Hippocampal formation (tissue), 2 donors: ENCODE measurements at regions not wholly inside any gene's neighbourhood (a gene's known extent, or its start where the extent isn't known, plus 50 kb on each side); places are given as distances from the start of the nearest gene placed in this dataset.
"Not testable (repeated sequence)": the region's sequence is repeated elsewhere in the genome, so short reads cannot be mapped to it uniquely, and the experiment has no call there.

Experiments
- DNase-seq, 2 donors: peaks; one replicate each; lab custom pipeline; 2025; lab: John Stamatoyannopoulos, UW

GRCh38 chr1:73475316-73475870 is 722.6 kb downstream of the LRRIQ3 start:
- no peak for DNase-seq

- DNase-seq = no peak
Measured at GRCh38 chr1:73472810-73473209, 725.2 kb downstream of the LRRIQ3 start.

GRCh38 chr1:73467731-73468130 is 730.2 kb downstream of the LRRIQ3 start:
- no peak for DNase-seq

GRCh38 chr1:73463873-73464272 is 734.1 kb downstream of the LRRIQ3 start:
- DNase-seq = no peak

- DNase-seq = peak in 1 of 2 donors; percentile 12
Measured at GRCh38 chr1:73452522-73452921, 745.5 kb downstream of the LRRIQ3 start.

GRCh38 chr1:73450668-73451067 is 747.3 kb downstream of the LRRIQ3 start:
- DNase-seq = not testable (repeated sequence)

- DNase-seq = no peak
Measured at GRCh38 chr1:73411479-73411878, 786.5 kb downstream of the LRRIQ3 start.

- DNase-seq = no peak
Measured at GRCh38 chr1:73401666-73402065, 796.3 kb downstream of the LRRIQ3 start.

GRCh38 chr1:73382966-73383365 is 815.0 kb downstream of the LRRIQ3 start:
- DNase-seq = no peak

GRCh38 chr1:73366734-73367413 is 831.1 kb downstream of the LRRIQ3 start:
- DNase-seq = no peak

- DNase-seq = no peak
Measured at GRCh38 chr1:73359001-73359400, 839.0 kb downstream of the LRRIQ3 start.

GRCh38 chr1:73356485-73356884 is 841.5 kb downstream of the LRRIQ3 start:
- DNase-seq = no peak

GRCh38 chr1:73343947-73344346 is 854.0 kb downstream of the LRRIQ3 start:
- no peak for DNase-seq

GRCh38 chr1:73333847-73334503 is 864.0 kb downstream of the LRRIQ3 start:
- no peak for DNase-seq

GRCh38 chr1:73331726-73332125 is 866.2 kb downstream of the LRRIQ3 start:
- DNase-seq = no peak

GRCh38 chr1:73327998-73328397 is 870.0 kb downstream of the LRRIQ3 start:
- no peak for DNase-seq

GRCh38 chr1:73327180-73327793 is 870.7 kb downstream of the LRRIQ3 start:
- no peak for DNase-seq

- no peak for DNase-seq
Measured at GRCh38 chr1:73326663-73327062, 871.3 kb downstream of the LRRIQ3 start.

GRCh38 chr1:73310797-73311381 is 887.1 kb downstream of the LRRIQ3 start:
- DNase-seq = no peak

GRCh38 chr1:73306899-73307555 is 890.9 kb downstream of the LRRIQ3 start:
- no peak for DNase-seq

- DNase-seq = no peak
Measured at GRCh38 chr1:73273886-73274285, 924.1 kb downstream of the LRRIQ3 start.

- not testable (repeated sequence) for DNase-seq
Measured at GRCh38 chr1:73245196-73245595, 952.8 kb downstream of the LRRIQ3 start.
